Dermis microvascular lymphatic vessel endothelial cell (primary cell): ENCODE measurements at regions not wholly inside any gene's neighbourhood (a gene's known extent, or its start where the extent isn't known, plus 50 kb on each side); places are given as distances from the start of the nearest gene placed in this dataset.

Experiments
- DNase-seq, 2 donors: peaks; one replicate each; pipeline versions ENCODE4 v3.0.0 to v3.0.0-alpha.2; 2010; ENCODE audit warnings: low read depth in 2 of 2

- DNase-seq = no peak
These were observed 185.7 kb upstream of the TOPAZ1 start for GRCh38 chr3:44055951-44056350.

GRCh38 chr3:44056446-44057240 is 185.0 kb upstream of the TOPAZ1 start:
- DNase-seq = no peak

- no peak for DNase-seq
These were observed 183.4 kb upstream of the TOPAZ1 start for GRCh38 chr3:44058022-44058867.

- DNase-seq = no peak
These were observed 182.8 kb upstream of the TOPAZ1 start for GRCh38 chr3:44058868-44059203.

GRCh38 chr3:44060164-44060563 is 181.5 kb upstream of the TOPAZ1 start:
- no peak for DNase-seq

GRCh38 chr3:44061268-44061667 is 180.4 kb upstream of the TOPAZ1 start:
- no peak for DNase-seq

GRCh38 chr3:44061961-44062360 is 179.7 kb upstream of the TOPAZ1 start:
- no peak for DNase-seq

GRCh38 chr3:44065311-44066094 is 176.2 kb upstream of the TOPAZ1 start:
- DNase-seq = no peak

GRCh38 chr3:44066806-44067205 is 174.9 kb upstream of the TOPAZ1 start:
- DNase-seq = no peak

- no peak for DNase-seq
These were observed 174.3 kb upstream of the TOPAZ1 start for GRCh38 chr3:44067431-44067830.

GRCh38 chr3:44068753-44069152 is 172.9 kb upstream of the TOPAZ1 start:
- DNase-seq = no peak

- no peak for DNase-seq
These were observed 172.4 kb upstream of the TOPAZ1 start for GRCh38 chr3:44069276-44069675.

GRCh38 chr3:44070841-44071546 is 170.7 kb upstream of the TOPAZ1 start:
- DNase-seq = no peak

GRCh38 chr3:44072601-44073540 is 168.8 kb upstream of the TOPAZ1 start:
- no peak for DNase-seq

- DNase-seq = no peak
These were observed 167.5 kb upstream of the TOPAZ1 start for GRCh38 chr3:44074181-44074580.

GRCh38 chr3:44076221-44076829 is 165.4 kb upstream of the TOPAZ1 start:
- DNase-seq = no peak

GRCh38 chr3:44077267-44077666 is 164.4 kb upstream of the TOPAZ1 start:
- peak in 1 of 2 donors; percentile 4 for DNase-seq

- DNase-seq = no peak
These were observed 162.8 kb upstream of the TOPAZ1 start for GRCh38 chr3:44078863-44079262.

GRCh38 chr3:44079916-44080315 is 161.8 kb upstream of the TOPAZ1 start:
- no peak for DNase-seq
